ENCODE measurements at regions not wholly inside any gene's neighbourhood (a gene's known extent, or its start where the extent isn't known, plus 50 kb on each side); places are given as distances from the start of the nearest gene placed in this dataset.

DNA sequence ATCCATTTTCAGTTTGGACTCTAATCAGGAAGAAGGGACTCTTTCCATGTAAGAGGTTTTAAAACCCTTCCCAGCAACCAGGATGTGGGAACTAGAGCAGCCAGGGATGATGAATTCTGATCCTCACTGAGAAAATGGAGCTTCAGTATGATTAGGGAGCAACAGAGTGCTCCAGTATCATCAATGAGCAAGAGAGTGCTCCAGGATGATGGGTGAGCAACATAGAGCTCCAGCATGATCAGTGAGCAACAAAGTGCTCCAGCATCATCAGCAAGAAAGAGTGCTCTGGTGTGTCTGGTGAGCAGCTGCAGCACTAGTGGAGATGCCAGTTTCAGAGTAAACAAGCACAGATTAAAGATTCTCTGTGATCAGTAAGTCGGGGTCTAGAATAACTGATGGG lies 106.4 kb upstream of the LPP start:
- TF ChIP-seq, protein P1, sequence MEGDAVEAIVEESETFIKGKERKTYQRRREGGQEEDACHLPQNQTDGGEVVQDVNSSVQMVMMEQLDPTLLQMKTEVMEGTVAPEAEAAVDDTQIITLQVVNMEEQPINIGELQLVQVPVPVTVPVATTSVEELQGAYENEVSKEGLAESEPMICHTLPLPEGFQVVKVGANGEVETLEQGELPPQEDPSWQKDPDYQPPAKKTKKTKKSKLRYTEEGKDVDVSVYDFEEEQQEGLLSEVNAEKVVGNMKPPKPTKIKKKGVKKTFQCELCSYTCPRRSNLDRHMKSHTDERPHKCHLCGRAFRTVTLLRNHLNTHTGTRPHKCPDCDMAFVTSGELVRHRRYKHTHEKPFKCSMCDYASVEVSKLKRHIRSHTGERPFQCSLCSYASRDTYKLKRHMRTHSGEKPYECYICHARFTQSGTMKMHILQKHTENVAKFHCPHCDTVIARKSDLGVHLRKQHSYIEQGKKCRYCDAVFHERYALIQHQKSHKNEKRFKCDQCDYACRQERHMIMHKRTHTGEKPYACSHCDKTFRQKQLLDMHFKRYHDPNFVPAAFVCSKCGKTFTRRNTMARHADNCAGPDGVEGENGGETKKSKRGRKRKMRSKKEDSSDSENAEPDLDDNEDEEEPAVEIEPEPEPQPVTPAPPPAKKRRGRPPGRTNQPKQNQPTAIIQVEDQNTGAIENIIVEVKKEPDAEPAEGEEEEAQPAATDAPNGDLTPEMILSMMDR (conservative IDR thresholded peaks at IDR 0.05) = no peak
- no peak for TF ChIP-seq EZH2 (IDR thresholded peaks at IDR 0.05; ENCODE audit: low read depth)

Data from PC-9 (cell line).